Neural progenitor cell (in vitro differentiated cells): ENCODE measurements at regions not wholly inside any gene's neighbourhood (a gene's known extent, or its start where the extent isn't known, plus 50 kb on each side); places are given as distances from the start of the nearest gene placed in this dataset.

Experiments used
- DNase-seq: peaks from one replicate; pipeline ENCODE4 v3.0.0-alpha.2; 2016; ENCODE audit warnings: low spot score
- H2AFZ ChIP-seq: fragments of 200-600 bp; sonication (generic); replicated peaks from 2 replicates; pipeline ENCODE4 v1.6.1; 2016; ENCODE audit warnings: antibody characterized with exemption
- H3F3A ChIP-seq: fragments of 200-600 bp; sonication (generic); 2 replicates; pipeline ENCODE4 v1.6.1; 2016; ENCODE audit warnings: antibody characterized with exemption, low read depth
- H3K27ac ChIP-seq: fragments of 200-600 bp; sonication (generic); 2 replicates; pipeline ENCODE4 v1.5.1; 2016; ENCODE audit warnings: mild to moderate bottlenecking
- H3K27me3 ChIP-seq: fragments of 200-600 bp; sonication (generic); 2 replicates; pipeline ENCODE4 v1.6.1; 2016; ENCODE audit warnings: mild to moderate bottlenecking, moderate library complexity
- H3K36me3 ChIP-seq: fragments of 200-600 bp; sonication (generic); 2 replicates; pipeline ENCODE4 v1.5.1; 2016
- H3K4me1 ChIP-seq: fragments of 200-600 bp; sonication (generic); 2 replicates; pipeline ENCODE4 v1.6.1; 2016; ENCODE audit warnings: mixed run types
- H3K4me2 ChIP-seq: fragments of 200-600 bp; sonication (generic); 2 replicates; pipeline ENCODE4 v1.6.1; 2016
- H3K4me3 ChIP-seq: fragments of 200-600 bp; sonication (generic); 2 replicates; pipeline ENCODE4 v1.5.1; 2016
- H3K79me2 ChIP-seq: fragments of 200-600 bp; sonication (generic); 2 replicates; pipeline ENCODE4 v1.6.1; 2016; ENCODE audit warnings: low read depth
- H3K9ac ChIP-seq: fragments of 200-600 bp; sonication (generic); 2 replicates; pipeline ENCODE4 v1.6.1; 2016
- H3K9me3 ChIP-seq: fragments of 200-600 bp; sonication (generic); 2 replicates; pipeline ENCODE4 v1.5.1; 2016; ENCODE audit warnings: low read depth
- H4K20me1 ChIP-seq: fragments of 200-600 bp; sonication (generic); 2 replicates; pipeline ENCODE4 v1.6.1; 2016; ENCODE audit warnings: low read depth
- H3K27ac Mint-ChIP-seq: 3 replicates; pipeline ENCODE4 v1.8.0; 2021; ENCODE audit warnings: mixed read lengths
- H3K27me3 Mint-ChIP-seq: 2 replicates; pipeline ENCODE4 v1.8.0; 2022; ENCODE audit warnings: low read depth, mild to moderate bottlenecking, inconsistent platforms, moderate library complexity, mixed read lengths; ENCODE audit not compliant: insufficient read depth
- H3K36me3 Mint-ChIP-seq: 3 replicates; pipeline ENCODE4 v1.8.0; 2021; ENCODE audit warnings: mixed read lengths
- H3K4me1 Mint-ChIP-seq: 3 replicates; pipeline ENCODE4 v1.8.0; 2021; ENCODE audit warnings: mixed read lengths
- H3K4me3 Mint-ChIP-seq: 3 replicates; pipeline ENCODE4 v1.8.0; 2021; ENCODE audit warnings: mild to moderate bottlenecking, moderate library complexity, mixed read lengths
- H3K9me3 Mint-ChIP-seq: 3 replicates; pipeline ENCODE4 v1.8.0; 2020; ENCODE audit warnings: mixed read lengths
- CTCF ChIP-seq: fragments of 200-600 bp; sonication (generic); IDR thresholded peaks from 2 replicates; pipeline ENCODE4 v1.5.1; 2017; ENCODE audit warnings: antibody characterized with exemption, mild to moderate bottlenecking
- EZH2 ChIP-seq: fragments of 200-600 bp; sonication (generic); IDR thresholded peaks from 2 replicates; pipeline ENCODE4 v1.6.1; 2017; ENCODE audit warnings: antibody characterized with exemption, mild to moderate bottlenecking, moderate library complexity
- EZH2phosphoT487 ChIP-seq: fragments of 200-600 bp; sonication (generic); IDR thresholded peaks from 2 replicates; pipeline ENCODE4 v1.6.1; 2017; ENCODE audit warnings: antibody characterized with exemption

GRCh38 chr3:6416049-6416661, 444.8 kb upstream of the GRM7 start:
- Histone ChIP-seq H4K20me1 (no peaks in the 10 kb centered on the region), H3K79me2 (no peaks in the 10 kb centered on the region), H3F3A (no peaks in the 10 kb centered on the region), H3K9ac (no peak overlapping the region), H3K4me2 (no peak overlapping the region), H3K36me3 (no peaks in the 10 kb centered on the region), H2AFZ (no peak overlapping the region), H3K27me3 (no peaks in the 10 kb centered on the region), H3K4me3 (no peak overlapping the region), H3K27ac (no peak overlapping the region), H3K9me3 (no peaks in the 10 kb centered on the region), H3K4me1 (peaks cover under 1% of the 10 kb centered on the region)
- no peaks in the 10 kb centered on the region for H3K36me3 Mint-ChIP-seq
- no peak overlapping the region for H3K27ac Mint-ChIP-seq
- H3K9me3 Mint-ChIP-seq: no peaks in the 10 kb centered on the region
- no peak overlapping the region for H3K4me3 Mint-ChIP-seq
- no peak for TF ChIP-seq CTCF
- no peak for TF ChIP-seq EZH2phosphoT487
- TF ChIP-seq EZH2: no peak
- H3K4me1 Mint-ChIP-seq: no peaks in the 10 kb centered on the region
- H3K27me3 Mint-ChIP-seq: no peaks in the 10 kb centered on the region
- DNase-seq: no peak

- Histone ChIP-seq H3K4me2 (no peak overlapping the region), H3K9ac (no peak overlapping the region), H3K27ac (no peak overlapping the region), H3K4me1 (peaks cover 11% of the 10 kb centered on the region), H3F3A (no peaks in the 10 kb centered on the region), H3K4me3 (no peak overlapping the region), H3K36me3 (no peaks in the 10 kb centered on the region), H3K27me3 (no peaks in the 10 kb centered on the region), H2AFZ (no peak overlapping the region), H4K20me1 (no peaks in the 10 kb centered on the region), H3K9me3 (no peaks in the 10 kb centered on the region), H3K79me2 (no peaks in the 10 kb centered on the region)
- no peak overlapping the region for H3K4me3 Mint-ChIP-seq
- H3K27ac Mint-ChIP-seq: no peak overlapping the region
- no peaks in the 10 kb centered on the region for H3K36me3 Mint-ChIP-seq
- no peaks in the 10 kb centered on the region for H3K27me3 Mint-ChIP-seq
- TF ChIP-seq EZH2phosphoT487: no peak
- no peak for TF ChIP-seq CTCF
- no peaks in the 10 kb centered on the region for H3K9me3 Mint-ChIP-seq
- no peaks in the 10 kb centered on the region for H3K4me1 Mint-ChIP-seq
- no peak for DNase-seq
Measured at GRCh38 chr3:6417174-6417573, 443.7 kb upstream of the GRM7 start.

DNA sequence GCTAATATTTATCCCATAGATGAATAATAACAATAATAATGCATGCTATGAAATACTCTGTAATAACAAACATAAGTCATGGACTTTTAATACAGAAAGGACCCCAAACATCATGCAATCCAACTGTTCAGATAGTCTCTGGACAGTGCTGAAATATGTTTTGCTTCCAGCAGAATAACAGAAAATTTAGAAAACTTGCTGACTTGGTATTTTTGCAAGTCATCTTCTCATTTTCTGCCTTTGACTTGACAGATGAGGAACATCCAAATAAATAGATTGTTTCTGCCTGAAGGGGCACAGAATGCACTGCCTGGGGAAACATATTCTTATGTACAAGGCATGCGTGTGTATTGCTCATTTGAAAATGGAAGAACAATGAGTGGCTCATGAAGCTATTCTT, 442.4 kb upstream of the GRM7 start:
- H3K9me3 ChIP-seq: no peaks in the 10 kb centered on the region
- no peak overlapping the region for H3K9ac ChIP-seq
- no peak overlapping the region for H3K4me3 ChIP-seq
- H3F3A ChIP-seq: no peaks in the 10 kb centered on the region
- DNase-seq: no peak
- no peak overlapping the region for H3K27ac Mint-ChIP-seq
- H3K9me3 Mint-ChIP-seq: peaks cover 5% of the 10 kb centered on the region
- H3K4me1 ChIP-seq: peaks cover 11% of the 10 kb centered on the region
- no peak overlapping the region for H3K4me3 Mint-ChIP-seq
- H3K27me3 Mint-ChIP-seq: no peaks in the 10 kb centered on the region
- H4K20me1 ChIP-seq: no peaks in the 10 kb centered on the region
- H3K27ac ChIP-seq: no peak overlapping the region
- H3K36me3 ChIP-seq: no peaks in the 10 kb centered on the region
- no peak overlapping the region for H3K4me2 ChIP-seq
- H3K36me3 Mint-ChIP-seq: no peaks in the 10 kb centered on the region
- H2AFZ ChIP-seq: no peak overlapping the region
- TF ChIP-seq EZH2 (no peak), CTCF (no peak), EZH2phosphoT487 (no peak)
- no peaks in the 10 kb centered on the region for H3K27me3 ChIP-seq
- H3K79me2 ChIP-seq: no peaks in the 10 kb centered on the region
- no peaks in the 10 kb centered on the region for H3K4me1 Mint-ChIP-seq
